ENCODE measurements at regions not wholly inside any gene's neighbourhood (a gene's known extent, or its start where the extent isn't known, plus 50 kb on each side); places are given as distances from the start of the nearest gene placed in this dataset.
"Not testable (repeated sequence)": the region's sequence is repeated elsewhere in the genome, so short reads cannot be mapped to it uniquely, and the experiment has no call there.

GRCh38 chr10:100637785-100638184 is 102.0 kb downstream of the HIF1AN start:
- no TSS peak for BruUV-seq (replicated peaks)
- Histone ChIP-seq H2AFZ (ENCODE audit: low read length) (no peak overlapping the region), H3K4me1 (ENCODE audit: insufficient read depth, low read length) (no peaks in the 10 kb centered on the region), H3K27me3 (ENCODE audit: control insufficient read depth in 1 of 2, insufficient read depth in 2 of 2, low read length in 2 of 2) (peaks cover 2 to 31% of the 10 kb centered on the region in 2 experiments; a peak in 3 of 5 replicates), H3K36me3 (replicated peaks in 1 of 2; ENCODE audit: control insufficient read depth in 1 of 2, insufficient read depth in 2 of 2, low read length in 2 of 2) (no peaks in the 10 kb centered on the region), H3K9ac (ENCODE audit: insufficient read depth, low read depth, low read length) (no peak overlapping the region), H4K20me1 (ENCODE audit: insufficient read depth, low read length) (no peaks in the 10 kb centered on the region), H3K4me2 (ENCODE audit: low read depth, low read length) (no peak overlapping the region), H3K9me3 (ENCODE audit: low read length) (no peaks in the 10 kb centered on the region), H3K27ac (ENCODE audit: extremely low read length, insufficient read depth, low read length) (no peak overlapping the region), H3K79me2 (ENCODE audit: insufficient read depth, low read length) (no peaks in the 10 kb centered on the region), H3K4me3 (replicated peaks in 1 of 3; ENCODE audit: insufficient read depth in 1 of 3, low read depth in 2 of 3, low read length in 3 of 3) (no peak overlapping the region)
- no peak for TF ChIP-seq POGZ (CRISPR knock-in tag; IDR thresholded peaks at IDR 0.05)
- TF ChIP-seq SMC3 (IDR thresholded peaks at IDR 0.05; ENCODE audit: low read length) = peak; percentile 34; the same call in 1 of the 2 replicates
- TF ChIP-seq MED1 (CRISPR knock-in tag; IDR thresholded peaks at IDR 0.05) = no peak
- no peak for TF ChIP-seq PAX8 (CRISPR knock-in tag; IDR thresholded peaks at IDR 0.05; ENCODE audit: borderline replicate concordance)
- TF ChIP-seq RAD21 (CRISPR knock-in tag; IDR thresholded peaks at IDR 0.05) = peak; percentile 35; the same call in 1 of the 2 replicates
- peak; percentile 38 for TF ChIP-seq XRCC5 (optimal IDR thresholded peaks at IDR 0.05; ENCODE audit: low read length)
- peak; percentile 54 for TF ChIP-seq STAG1 (CRISPR knock-in tag; IDR thresholded peaks at IDR 0.05)
- TF ChIP-seq, protein P1, sequence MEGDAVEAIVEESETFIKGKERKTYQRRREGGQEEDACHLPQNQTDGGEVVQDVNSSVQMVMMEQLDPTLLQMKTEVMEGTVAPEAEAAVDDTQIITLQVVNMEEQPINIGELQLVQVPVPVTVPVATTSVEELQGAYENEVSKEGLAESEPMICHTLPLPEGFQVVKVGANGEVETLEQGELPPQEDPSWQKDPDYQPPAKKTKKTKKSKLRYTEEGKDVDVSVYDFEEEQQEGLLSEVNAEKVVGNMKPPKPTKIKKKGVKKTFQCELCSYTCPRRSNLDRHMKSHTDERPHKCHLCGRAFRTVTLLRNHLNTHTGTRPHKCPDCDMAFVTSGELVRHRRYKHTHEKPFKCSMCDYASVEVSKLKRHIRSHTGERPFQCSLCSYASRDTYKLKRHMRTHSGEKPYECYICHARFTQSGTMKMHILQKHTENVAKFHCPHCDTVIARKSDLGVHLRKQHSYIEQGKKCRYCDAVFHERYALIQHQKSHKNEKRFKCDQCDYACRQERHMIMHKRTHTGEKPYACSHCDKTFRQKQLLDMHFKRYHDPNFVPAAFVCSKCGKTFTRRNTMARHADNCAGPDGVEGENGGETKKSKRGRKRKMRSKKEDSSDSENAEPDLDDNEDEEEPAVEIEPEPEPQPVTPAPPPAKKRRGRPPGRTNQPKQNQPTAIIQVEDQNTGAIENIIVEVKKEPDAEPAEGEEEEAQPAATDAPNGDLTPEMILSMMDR (CRISPR knock-in tag; IDR thresholded peaks at IDR 0.05) = peak; percentile 58
- TF ChIP-seq ARNT2 (CRISPR knock-in tag; IDR thresholded peaks at IDR 0.05; ENCODE audit: low read depth) = no peak
- TF ChIP-seq ZNF296 (CRISPR knock-in tag; conservative IDR thresholded peaks at IDR 0.05) = no peak
- 0% methylated on average over 1 of the region's 9 CpGs for WGBS (ENCODE audit: low lambda C conversion rate)
- intact Hi-C loops (cut with micrococcal nuclease; ENCODE audit: unreplicated experiment) = loop anchor here (1.0 kb wide), 1 partner anchor 241 kb away; no protein-coding TSS in a partner anchor
- FAIRE-seq = no peak
- in situ Hi-C loops (cut with HindIII; ENCODE audit: extremely low pct_ligation_motif_present, low pct_unique_long_range_greater_than_20kb) = no loop called here
- CTCF ChIA-PET (ENCODE audit: low intra/inter-chr PET ratio, low total read pairs) = no interaction called here
- DNase-seq (ENCODE audit: low spot score) = peak; percentile 35
- ATAC-seq = peak; percentile 98
- POLR2A ChIA-PET = no interaction called here

GRCh38 chr10:100638969-100639368 is 103.2 kb downstream of the HIF1AN start:
- DNase-seq (ENCODE audit: low spot score); FAIRE-seq; POLR2A ChIA-PET; H3K4me3 ChIP-seq (replicated peaks in 1 of 3; ENCODE audit: insufficient read depth in 1 of 3, low read depth in 2 of 3, low read length in 3 of 3); ATAC-seq; H3K4me1 ChIP-seq (ENCODE audit: insufficient read depth, low read length); H3K27ac ChIP-seq (ENCODE audit: extremely low read length, insufficient read depth, low read length); H2AFZ ChIP-seq (ENCODE audit: low read length); H4K20me1 ChIP-seq (ENCODE audit: insufficient read depth, low read length); BruUV-seq (replicated peaks); H3K79me2 ChIP-seq (ENCODE audit: insufficient read depth, low read length); intact Hi-C loops (cut with micrococcal nuclease; ENCODE audit: unreplicated experiment); H3K9ac ChIP-seq (ENCODE audit: insufficient read depth, low read depth, low read length); CTCF ChIA-PET (ENCODE audit: low intra/inter-chr PET ratio, low total read pairs); H3K4me2 ChIP-seq (ENCODE audit: low read depth, low read length); H3K9me3 ChIP-seq (ENCODE audit: low read length); in situ Hi-C loops (cut with HindIII; ENCODE audit: extremely low pct_ligation_motif_present, low pct_unique_long_range_greater_than_20kb); H3K36me3 ChIP-seq (replicated peaks in 1 of 2; ENCODE audit: control insufficient read depth in 1 of 2, insufficient read depth in 2 of 2, low read length in 2 of 2): not testable (repeated sequence)
- WGBS (ENCODE audit: low lambda C conversion rate) = under 1% methylated on average over 5 of the region's 6 CpGs
- peaks cover 2 to 28% of the 10 kb centered on the region in 2 experiments; a peak in 3 of 5 replicates for H3K27me3 ChIP-seq (ENCODE audit: control insufficient read depth in 1 of 2, insufficient read depth in 2 of 2, low read length in 2 of 2)

All from HepG2 (cell line).